GM18508 (cell line): ENCODE measurements at regions not wholly inside any gene's neighbourhood (a gene's known extent, or its start where the extent isn't known, plus 50 kb on each side); places are given as distances from the start of the nearest gene placed in this dataset.
"Not testable (repeated sequence)": the region's sequence is repeated elsewhere in the genome, so short reads cannot be mapped to it uniquely, and the experiment has no call there.

Source experiments
- ATAC-seq: cut with Tn5 transposase; IDR thresholded peaks from one replicate; pipeline ENCODE4 v1.9.1; 2021; ENCODE audit warnings: moderate number of reproducible peaks; ENCODE audit not compliant: insufficient read depth, unreplicated experiment

DNA sequence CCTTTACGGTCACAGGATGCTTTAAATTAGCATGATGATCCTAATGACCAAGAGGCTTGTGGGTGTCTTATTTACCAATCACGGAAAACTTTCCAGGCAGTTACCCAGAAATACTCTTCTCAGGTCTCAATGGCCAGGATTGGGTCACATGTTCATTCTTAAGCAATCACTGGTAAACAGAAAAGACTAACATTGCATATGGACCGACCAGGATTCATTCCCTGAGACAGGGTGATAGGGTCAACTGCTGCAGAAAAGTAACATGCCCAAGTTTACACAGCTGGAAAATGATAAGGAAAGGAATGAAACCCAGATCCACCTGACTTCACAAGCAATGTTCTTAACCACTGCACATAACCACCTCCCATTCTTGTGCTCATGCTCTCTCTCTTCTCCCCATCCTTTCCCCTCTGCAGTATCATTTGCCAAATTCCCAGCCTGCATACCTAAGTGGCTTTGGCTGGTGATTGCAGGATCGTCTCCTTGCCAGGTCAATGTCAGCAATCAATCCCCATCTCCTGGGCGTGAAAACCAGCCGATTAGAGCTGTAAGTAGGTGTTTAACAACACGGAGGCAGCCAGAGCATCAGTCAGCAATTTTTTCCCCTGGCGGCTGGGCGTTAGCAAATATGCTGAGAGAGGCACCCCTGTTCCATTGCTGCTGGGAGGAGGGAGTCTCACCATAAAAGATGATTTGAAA is 219.4 kb downstream of the NMUR2 start:
- no peak for ATAC-seq

DNA sequence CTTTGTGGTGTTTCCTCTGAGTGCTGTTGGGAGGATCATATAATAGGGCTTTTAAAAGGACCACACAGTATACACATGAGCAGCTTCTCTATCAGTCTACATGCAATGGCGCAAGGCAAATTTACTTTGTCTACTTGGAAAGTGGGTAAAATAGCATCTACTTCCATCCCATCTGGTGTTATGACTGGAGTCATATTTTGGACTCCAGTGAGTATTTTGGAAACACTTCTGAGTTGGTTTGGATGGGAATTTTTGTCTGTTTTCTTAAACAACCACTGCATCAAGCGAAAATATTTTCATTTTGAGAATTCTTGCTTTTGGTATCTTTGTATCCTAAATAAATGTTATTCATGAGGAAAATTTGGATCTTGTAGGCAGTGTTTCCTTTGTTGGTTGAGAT is 220.8 kb downstream of the NMUR2 start:
- no peak for ATAC-seq

DNA sequence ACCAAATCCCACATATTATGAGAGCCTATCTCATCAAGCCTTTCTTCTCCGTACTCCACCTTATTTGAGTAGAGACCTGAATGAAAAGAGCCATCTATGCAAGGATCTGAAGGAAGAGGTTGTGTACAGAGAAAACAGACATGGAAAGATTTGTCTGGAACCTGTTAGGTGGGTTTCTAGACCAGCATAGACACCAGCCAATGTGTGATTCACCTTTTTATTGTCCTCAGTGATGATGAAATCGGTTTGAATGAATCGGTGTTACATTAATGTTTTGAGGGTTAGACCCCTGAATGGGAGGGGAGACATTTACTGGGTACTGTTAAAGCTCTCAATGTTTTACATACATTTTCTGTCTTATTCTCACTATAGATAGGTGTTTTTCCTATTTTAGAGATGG is 223.6 kb downstream of the NMUR2 start:
- no peak for ATAC-seq

- ATAC-seq, result no peak
Observed at GRCh38 chr5:152178350-152178699, 226.8 kb downstream of the NMUR2 start.

DNA sequence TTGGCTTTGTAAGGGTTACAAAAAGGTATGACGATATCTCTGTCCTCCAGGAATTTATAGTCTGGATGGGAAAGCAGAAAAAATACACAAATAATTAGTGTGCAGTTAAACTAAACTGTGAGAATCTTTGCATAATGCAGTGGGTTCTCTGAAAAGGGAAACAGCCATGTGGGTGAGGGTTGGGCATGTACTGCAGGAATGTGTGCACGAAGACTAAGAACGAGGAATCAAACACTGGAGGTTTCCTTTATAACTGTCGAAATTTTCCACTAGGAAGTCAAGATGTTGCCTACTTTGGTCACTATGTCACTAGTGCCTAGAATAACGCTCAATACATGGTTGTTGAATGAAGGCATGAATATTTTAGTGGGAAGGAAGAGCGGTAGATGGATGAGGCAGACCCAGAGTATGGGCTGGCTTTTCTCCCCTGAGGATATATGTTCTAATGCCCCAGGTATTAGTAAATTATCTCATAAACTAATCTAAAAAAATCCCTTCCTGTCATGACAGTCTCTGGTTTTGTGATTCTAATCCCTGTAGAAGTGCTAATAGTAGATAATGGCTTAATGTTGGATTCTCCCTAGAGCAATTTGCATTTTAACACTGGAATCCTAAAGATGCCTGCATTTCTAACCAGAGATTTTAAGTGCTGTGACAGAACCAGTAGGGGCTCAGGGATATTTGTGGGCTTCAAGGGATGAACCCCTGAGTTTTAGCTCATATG is 227.3 kb downstream of the NMUR2 start:
- no peak for ATAC-seq

DNA sequence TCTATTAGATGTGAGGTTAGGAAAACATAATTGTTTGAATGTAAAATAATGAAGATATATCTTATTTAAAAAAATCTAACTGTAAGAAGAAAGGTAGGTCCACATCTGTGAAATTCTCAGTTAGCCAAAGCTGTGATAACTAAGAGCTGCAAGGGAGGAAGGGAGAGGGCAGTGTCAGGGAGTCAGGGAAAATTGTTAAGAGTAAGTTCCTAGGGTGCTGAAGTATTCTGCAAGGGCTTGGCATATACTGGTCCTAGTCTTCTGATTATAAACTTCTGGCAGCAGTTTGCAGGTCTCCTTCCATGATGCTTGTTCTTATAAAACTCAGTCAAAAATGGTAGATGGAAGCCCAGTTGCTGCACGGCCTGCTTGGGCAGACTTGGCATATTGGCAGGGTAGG is 233.2 kb downstream of the NMUR2 start:
- ATAC-seq, result no peak

DNA sequence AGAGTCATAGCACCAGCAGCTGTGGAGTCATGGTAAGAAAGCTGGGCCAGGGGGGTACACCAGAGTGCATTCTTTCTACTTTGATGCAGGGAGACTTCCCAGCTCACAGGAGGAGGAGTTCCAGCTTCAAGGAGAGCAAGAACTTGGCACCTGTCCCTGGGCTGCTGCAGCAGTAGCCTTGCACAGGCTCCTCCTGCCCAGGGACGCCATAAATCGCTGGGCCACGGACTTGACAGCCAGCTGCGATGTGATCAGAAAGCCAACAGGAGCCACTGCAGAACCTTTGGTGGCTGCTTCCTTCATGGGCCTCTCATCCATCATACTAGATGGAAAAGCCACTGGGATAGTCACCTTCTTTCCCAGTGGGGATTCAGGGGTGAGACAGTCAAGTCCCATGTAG is 234.7 kb downstream of the NMUR2 start:
- ATAC-seq, result no peak

DNA sequence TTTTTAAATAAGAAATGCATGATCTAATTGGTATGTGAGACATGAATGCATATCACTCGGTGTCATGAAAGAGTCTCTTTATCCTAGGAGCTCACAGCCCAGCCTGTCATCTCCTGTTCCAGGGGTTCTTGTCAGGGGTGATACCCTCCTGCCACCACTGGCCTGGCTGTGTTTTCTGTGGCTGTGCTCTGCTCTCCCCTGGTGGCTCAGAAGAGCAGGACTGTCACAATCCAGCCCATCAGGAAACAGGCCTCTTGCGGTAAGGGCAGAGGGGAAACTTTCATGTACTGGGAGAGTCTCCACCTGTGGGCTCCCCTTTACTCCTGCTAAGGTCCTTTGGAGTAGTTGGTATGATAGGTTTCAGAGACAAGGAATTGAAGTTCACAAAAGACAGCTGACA is 240.2 kb upstream of the GLRA1 start:
- no peak for ATAC-seq

DNA sequence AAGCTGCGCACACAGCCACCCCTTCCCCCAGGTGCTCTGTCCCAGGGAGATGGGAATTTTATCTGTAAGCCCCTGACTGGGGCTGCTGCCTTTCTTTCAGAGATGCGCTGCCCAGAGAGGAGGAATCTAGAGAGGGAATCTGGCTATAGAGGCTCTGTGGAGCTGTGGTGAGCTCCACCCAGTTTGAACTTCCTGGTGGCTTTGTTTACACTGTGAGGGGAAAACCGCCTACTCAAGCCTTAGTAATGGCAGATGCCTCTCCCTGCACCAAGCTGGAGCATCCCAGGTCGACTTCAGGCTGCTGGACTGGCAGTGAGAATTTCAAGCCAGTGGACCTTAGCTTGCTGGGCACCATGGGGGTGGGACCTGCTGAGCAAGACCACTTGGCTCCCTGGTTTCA is 235.2 kb upstream of the GLRA1 start:
- ATAC-seq, result not testable (repeated sequence)

- not testable (repeated sequence) for ATAC-seq
Observed at GRCh38 chr5:152154452-152154851, 229.8 kb upstream of the GLRA1 start.

GRCh38 chr5:152151940-152152339 is 227.3 kb upstream of the GLRA1 start:
- no peak for ATAC-seq

GRCh38 chr5:152151113-152151512 is 226.5 kb upstream of the GLRA1 start:
- ATAC-seq, result no peak

- no peak for ATAC-seq
Observed at GRCh38 chr5:152147286-152147685, 222.6 kb upstream of the GLRA1 start.

DNA sequence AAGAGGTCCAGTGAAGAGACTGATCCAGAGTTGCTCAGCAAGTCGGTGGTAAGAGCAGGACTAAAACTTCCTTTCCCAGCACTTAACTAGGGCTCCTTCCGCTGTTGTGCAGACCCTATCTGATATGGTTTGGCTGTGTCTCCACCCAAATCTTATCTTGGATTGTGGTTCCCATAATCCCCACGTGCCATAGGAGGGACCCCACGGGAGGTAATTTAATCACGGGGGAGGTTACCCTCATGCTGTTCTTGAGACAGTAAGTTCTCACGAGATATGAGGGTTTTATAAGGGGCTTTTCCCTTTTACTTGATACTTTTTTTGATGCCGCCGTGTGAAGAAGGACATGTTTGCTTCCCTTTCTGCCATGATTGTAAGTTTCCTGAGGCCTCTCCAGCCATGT is 221.9 kb upstream of the GLRA1 start:
- ATAC-seq, result no peak

- ATAC-seq, result no peak
Observed at GRCh38 chr5:152144556-152144955, 219.9 kb upstream of the GLRA1 start.

DNA sequence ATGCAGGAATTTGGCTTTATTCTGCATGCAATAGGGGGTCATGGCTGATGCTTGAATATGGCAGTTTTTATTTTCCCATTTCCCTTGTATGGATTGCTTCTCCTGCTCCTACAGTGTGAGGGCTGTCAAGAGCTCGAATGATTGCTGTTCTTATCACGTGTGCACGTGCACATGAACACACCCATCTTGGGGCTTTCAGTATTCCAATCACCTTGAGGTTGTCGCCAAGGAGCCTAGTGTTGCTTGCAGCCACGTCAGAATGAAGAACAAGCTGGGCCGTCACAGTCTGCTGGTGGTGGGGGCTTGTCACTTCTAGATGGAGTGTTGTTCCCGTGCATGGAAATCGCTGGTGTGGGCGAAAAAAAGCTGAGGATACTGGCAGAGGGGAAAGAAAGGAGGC is 219.4 kb upstream of the GLRA1 start:
- ATAC-seq, result no peak

GRCh38 chr5:152142840-152143469 is 218.3 kb upstream of the GLRA1 start:
- peak; percentile 88 for ATAC-seq

GRCh38 chr5:152140347-152140746 is 215.7 kb upstream of the GLRA1 start:
- ATAC-seq, result no peak

GRCh38 chr5:152137063-152137462 is 212.4 kb upstream of the GLRA1 start:
- no peak for ATAC-seq

GRCh38 chr5:152136321-152136720 is 211.7 kb upstream of the GLRA1 start:
- no peak for ATAC-seq

GRCh38 chr5:152135827-152136226 is 211.2 kb upstream of the GLRA1 start:
- no peak for ATAC-seq
